HG03565 (cell line): ENCODE measurements at regions not wholly inside any gene's neighbourhood (a gene's known extent, or its start where the extent isn't known, plus 50 kb on each side); places are given as distances from the start of the nearest gene placed in this dataset.

Experiments used
- ATAC-seq: cut with Tn5 transposase; IDR thresholded peaks from one replicate; pipeline ENCODE4 v1.9.1; 2021; ENCODE audit warnings: mild to moderate bottlenecking, moderate library complexity; ENCODE audit not compliant: unreplicated experiment

- no peak for ATAC-seq
Observed at GRCh38 chr2:126748188-126748760, 92.3 kb downstream of the GYPC start.

- peak; percentile 49 for ATAC-seq
Observed at GRCh38 chr2:126748929-126749518, 93.1 kb downstream of the GYPC start.

GRCh38 chr2:126749537-126749936 lies 93.6 kb downstream of the GYPC start:
- ATAC-seq: peak; percentile 43

GRCh38 chr2:126750506-126750905 lies 94.5 kb downstream of the GYPC start:
- ATAC-seq: no peak

- ATAC-seq: no peak
Observed at GRCh38 chr2:126751477-126751876, 95.5 kb downstream of the GYPC start.

GRCh38 chr2:126752876-126753275 lies 96.9 kb downstream of the GYPC start:
- no peak for ATAC-seq

GRCh38 chr2:126753501-126754212 lies 97.7 kb downstream of the GYPC start:
- no peak for ATAC-seq

- no peak for ATAC-seq
Observed at GRCh38 chr2:126754240-126755004, 98.5 kb downstream of the GYPC start.

GRCh38 chr2:126756125-126756524 lies 100.2 kb downstream of the GYPC start:
- no peak for ATAC-seq

- ATAC-seq: no peak
Observed at GRCh38 chr2:126761256-126761980, 105.5 kb downstream of the GYPC start.

GRCh38 chr2:126761981-126762878 lies 106.3 kb downstream of the GYPC start:
- no peak for ATAC-seq

- no peak for ATAC-seq
Observed at GRCh38 chr2:126764686-126765265, 108.8 kb downstream of the GYPC start.

GRCh38 chr2:126765395-126765794 lies 109.4 kb downstream of the GYPC start:
- no peak for ATAC-seq

- ATAC-seq: no peak
Observed at GRCh38 chr2:126766295-126766968, 110.5 kb downstream of the GYPC start.

- no peak for ATAC-seq
Observed at GRCh38 chr2:126766969-126767296, 111.0 kb downstream of the GYPC start.

- no peak for ATAC-seq
Observed at GRCh38 chr2:126769118-126769517, 113.2 kb downstream of the GYPC start.

- ATAC-seq: no peak
Observed at GRCh38 chr2:126770466-126770865, 114.5 kb downstream of the GYPC start.

- ATAC-seq: no peak
Observed at GRCh38 chr2:126771094-126771493, 115.1 kb downstream of the GYPC start.

- ATAC-seq: no peak
Observed at GRCh38 chr2:126771501-126772195, 115.7 kb downstream of the GYPC start.
